HG02981 (cell line): ENCODE measurements at regions not wholly inside any gene's neighbourhood (a gene's known extent, or its start where the extent isn't known, plus 50 kb on each side); places are given as distances from the start of the nearest gene placed in this dataset.
"Not testable (repeated sequence)": the region's sequence is repeated elsewhere in the genome, so short reads cannot be mapped to it uniquely, and the experiment has no call there.

Source experiments
- ATAC-seq: cut with Tn5 transposase; IDR thresholded peaks from one replicate; pipeline ENCODE4 v1.9.1; 2021; ENCODE audit warnings: mild to moderate bottlenecking, moderate library complexity; ENCODE audit not compliant: unreplicated experiment

GRCh38 chr14:52124791-52125684 is 56.2 kb upstream of the NID2 start:
- ATAC-seq: no peak

GRCh38 chr14:52122163-52122562 is 53.3 kb upstream of the NID2 start:
- ATAC-seq: not testable (repeated sequence)

- no peak for ATAC-seq
Measured at GRCh38 chr14:52121441-52121840, 52.6 kb upstream of the NID2 start.

DNA sequence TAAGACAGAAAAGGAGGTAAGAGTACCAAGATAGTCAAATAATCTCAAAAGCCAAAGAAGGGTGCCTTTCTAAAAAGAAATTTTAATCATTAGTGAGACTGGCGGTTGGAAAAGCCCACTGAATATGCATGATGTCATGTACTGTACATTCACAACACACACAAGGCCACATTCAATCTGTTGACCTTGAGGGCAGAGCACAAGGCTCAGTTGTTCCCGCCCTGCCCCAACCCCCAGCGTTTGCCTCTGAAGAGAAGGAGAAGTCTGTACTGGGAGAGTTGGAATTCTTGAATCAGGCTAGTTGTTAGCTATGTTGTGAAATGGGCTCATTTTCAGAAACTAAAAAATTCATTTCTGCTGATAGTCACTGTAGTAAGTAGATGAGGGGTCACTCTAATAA is 50.2 kb upstream of the NID2 start:
- ATAC-seq: no peak
